GM21717 (cell line): ENCODE measurements at regions not wholly inside any gene's neighbourhood (a gene's known extent, or its start where the extent isn't known, plus 50 kb on each side); places are given as distances from the start of the nearest gene placed in this dataset.

Experiments used
- ATAC-seq: cut with Tn5 transposase; IDR thresholded peaks from one replicate; pipeline ENCODE4 v1.9.1; 2021; ENCODE audit warnings: mild to moderate bottlenecking, moderate library complexity; ENCODE audit not compliant: unreplicated experiment

DNA sequence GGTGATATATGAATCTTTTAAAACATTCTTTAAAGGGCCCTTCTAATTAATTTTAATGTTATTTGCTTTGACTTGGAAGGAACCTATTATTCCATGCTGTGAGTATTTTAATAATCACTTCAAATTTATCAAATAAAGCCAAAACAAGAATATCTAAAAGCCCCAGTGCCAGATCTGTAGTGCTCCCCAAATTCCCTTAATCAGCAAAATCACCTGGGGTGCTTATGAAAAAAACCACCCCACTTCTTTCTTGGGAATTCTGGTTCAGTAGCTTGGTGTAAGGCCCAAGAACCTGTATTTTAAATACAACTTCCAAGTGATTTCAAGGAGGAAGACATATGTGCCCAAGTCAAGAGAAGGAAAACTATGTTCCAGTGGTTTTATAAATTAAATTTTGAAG lies 202.4 kb upstream of the OSR1 start:
- no peak for ATAC-seq

DNA sequence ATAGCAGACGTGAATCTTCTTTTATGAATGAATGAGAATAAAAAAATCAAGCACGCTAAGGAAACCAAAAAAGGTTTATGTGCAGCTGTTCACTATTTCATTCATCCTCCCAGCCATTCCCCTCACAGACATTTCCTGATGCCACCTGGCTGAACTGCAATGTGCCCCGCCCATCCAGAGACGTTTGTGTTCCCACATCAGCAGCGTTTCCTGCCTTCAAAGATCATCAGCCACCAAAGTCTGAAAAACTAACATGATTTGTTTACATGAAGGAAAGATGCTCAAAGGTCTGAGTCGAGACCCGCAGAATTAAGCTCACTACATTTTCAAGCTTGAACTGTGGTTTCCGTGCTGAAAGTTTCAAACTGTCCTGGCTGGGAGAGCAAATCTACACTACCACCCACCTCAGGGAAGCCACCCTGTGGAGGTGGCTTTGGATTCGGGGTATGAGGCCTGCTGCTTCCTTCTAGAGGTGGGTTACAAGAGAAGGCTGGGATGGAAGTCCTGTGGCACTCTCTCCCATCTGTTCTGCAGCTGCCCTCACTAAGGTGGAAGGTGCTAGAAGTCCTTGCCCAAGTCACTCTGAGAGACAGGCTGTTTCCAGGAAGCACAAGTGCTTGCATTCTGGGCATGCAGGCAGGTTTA lies 201.3 kb upstream of the OSR1 start:
- no peak for ATAC-seq

GRCh38 chr2:19556648-19557047 lies 198.2 kb upstream of the OSR1 start:
- ATAC-seq: no peak

DNA sequence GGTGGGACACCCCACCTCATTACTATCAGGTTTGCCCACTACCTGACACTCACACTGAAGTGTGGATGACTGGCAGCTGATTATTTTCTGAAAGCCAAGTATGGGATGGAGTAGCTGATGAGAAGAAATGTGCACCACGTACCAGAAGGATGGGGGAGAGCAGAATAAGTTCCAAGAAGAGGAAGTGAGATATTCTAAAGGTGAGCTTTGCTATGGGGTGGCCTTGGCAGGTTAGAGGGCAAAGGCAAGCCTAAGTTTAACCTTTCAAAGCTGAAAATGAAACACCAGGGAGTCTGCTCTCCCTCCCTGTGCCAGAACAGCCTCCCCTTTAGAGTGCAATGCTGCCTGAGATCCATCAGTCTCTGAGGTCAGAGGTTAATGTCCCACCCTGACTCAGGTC lies 196.1 kb upstream of the OSR1 start:
- no peak for ATAC-seq

- no peak for ATAC-seq
These were observed 193.8 kb upstream of the OSR1 start for GRCh38 chr2:19552270-19552669.

GRCh38 chr2:19550750-19551149 lies 192.3 kb upstream of the OSR1 start:
- no peak for ATAC-seq

GRCh38 chr2:19549821-19550220 lies 191.4 kb upstream of the OSR1 start:
- no peak for ATAC-seq

GRCh38 chr2:19548116-19548515 lies 189.7 kb upstream of the OSR1 start:
- no peak for ATAC-seq

GRCh38 chr2:19547321-19547720 lies 188.9 kb upstream of the OSR1 start:
- no peak for ATAC-seq

- no peak for ATAC-seq
These were observed 187.1 kb upstream of the OSR1 start for GRCh38 chr2:19545507-19545906.

DNA sequence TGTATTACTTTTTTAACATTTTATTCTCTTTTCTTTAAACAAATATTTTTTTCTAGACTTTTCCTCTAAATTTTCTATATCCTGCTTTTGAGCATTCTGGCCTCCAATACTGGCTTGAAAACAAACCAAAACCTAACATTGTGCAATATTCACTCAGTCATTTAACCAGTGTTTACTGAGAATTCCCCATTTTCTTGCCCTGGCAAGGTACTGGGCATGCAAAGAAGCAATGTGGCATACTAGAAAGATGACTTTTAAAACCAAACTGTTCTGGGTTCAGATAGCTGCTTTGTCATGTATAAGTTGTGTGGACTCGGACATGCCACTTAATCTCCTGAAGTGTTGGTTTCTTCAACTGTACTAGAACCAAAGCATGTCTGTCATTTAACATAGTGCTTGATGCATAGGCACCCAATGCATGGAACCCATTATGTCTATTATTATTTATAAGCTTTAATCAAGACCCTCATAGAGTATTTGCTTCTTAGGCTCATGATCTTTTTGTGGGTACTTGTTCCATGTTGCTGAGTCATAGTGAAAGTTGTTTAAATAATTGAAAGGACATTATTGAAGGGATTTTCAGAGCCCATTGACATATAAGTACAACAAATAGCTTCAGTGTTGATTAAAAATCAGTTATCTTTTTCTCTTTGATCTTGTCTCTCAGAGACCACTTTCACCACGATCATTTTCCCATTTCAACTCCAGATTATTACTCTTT lies 185.4 kb upstream of the OSR1 start:
- no peak for ATAC-seq

DNA sequence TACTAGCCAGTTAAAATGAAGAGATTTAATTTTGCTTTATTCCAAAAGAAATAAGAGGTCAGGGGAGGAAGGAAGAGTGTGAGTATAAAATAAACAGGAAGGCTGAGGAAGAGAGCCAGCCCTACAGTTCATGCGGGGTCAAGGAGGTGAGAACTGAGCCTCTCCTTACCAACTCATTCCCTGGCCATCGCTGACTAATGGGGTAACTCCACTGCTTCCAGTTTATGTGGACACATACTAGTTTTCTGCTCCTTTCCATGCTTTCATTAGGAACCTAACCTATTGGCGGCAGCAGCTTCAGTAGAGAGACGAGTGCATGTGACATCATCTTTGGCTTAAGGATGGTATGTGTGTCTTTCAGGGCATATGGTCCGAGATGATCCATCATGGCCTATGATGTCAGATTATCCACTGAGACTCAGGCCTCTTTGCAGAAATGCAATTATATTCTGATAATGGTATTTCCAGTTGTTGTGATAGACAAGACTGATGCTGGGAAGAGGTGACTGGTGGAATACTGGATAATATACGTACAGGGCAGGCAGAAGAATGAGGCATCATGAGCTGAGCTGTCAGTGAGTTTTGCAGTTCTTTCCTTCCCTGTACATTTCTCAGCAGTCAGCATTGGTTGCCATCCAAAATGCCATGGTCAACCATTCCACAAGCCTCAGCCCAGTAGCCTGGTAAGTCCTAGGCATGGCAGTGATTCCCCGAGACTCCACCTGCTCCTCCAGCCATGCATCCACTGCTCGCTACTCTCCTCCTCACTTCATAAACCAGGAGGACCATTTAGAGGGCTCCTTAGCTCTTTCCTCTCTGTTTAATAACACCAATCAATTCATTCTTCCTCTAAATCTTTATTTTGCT lies 184.6 kb upstream of the OSR1 start:
- ATAC-seq: no peak

- no peak for ATAC-seq
These were observed 183.5 kb upstream of the OSR1 start for GRCh38 chr2:19541884-19542283.

GRCh38 chr2:19540739-19541525 lies 182.5 kb upstream of the OSR1 start:
- ATAC-seq: no peak

DNA sequence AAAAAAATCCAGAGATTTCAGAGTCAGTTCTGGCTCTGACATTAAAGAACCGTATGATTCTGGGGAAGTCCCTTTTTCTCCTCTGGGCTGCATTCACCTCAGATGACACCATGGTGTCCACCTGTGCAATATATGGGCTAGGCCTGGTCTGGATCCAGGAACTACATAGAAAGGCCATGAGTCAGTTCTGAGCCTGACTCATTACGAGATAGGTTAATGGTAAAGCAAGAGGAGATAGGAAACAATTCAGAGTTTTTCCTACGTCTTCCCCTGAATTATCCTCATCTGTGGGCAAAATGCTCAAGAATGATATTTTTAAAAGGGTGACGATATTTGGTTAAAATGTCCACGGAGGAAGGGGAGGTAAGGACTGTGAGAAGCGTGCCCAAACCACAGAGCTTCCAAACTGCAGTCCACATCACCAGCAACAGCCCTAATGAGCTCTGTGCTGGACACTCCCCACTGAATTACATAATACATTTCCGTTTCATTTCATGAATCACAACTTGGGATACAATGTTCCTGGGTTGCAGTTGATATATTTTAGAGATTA lies 180.1 kb upstream of the OSR1 start:
- peak; percentile 40 for ATAC-seq

- ATAC-seq: no peak
These were observed 177.7 kb upstream of the OSR1 start for GRCh38 chr2:19536136-19536535.

DNA sequence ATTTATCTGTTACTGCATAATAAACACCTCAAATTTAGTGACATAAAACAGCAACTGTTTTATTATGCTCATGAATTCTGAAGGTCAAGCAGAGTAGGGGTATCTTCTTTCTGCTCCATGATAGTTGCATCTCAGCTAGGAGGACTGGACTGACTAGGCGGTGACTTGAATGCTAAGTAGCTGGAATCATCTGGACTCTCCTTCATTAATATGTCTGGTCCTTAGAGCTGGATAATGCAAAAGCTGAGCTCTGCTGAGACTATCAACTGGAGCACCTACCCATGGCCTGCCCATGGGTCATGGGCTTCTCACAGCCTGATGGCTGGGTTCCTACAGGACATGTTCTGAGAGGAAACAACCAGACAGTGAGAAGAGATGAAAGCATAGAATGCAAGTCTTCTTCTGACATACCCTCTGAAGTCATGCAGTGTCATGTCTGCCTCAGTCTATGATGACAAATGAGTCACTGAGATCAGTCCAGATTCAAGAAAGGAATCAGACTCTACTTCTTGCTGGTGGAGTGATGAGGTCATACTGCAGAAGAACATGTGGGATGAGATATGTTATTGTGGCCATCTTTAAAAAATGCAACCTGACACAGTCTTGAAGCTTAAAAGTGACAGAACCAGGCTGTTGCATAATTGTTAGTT lies 174.2 kb upstream of the OSR1 start:
- no peak for ATAC-seq

DNA sequence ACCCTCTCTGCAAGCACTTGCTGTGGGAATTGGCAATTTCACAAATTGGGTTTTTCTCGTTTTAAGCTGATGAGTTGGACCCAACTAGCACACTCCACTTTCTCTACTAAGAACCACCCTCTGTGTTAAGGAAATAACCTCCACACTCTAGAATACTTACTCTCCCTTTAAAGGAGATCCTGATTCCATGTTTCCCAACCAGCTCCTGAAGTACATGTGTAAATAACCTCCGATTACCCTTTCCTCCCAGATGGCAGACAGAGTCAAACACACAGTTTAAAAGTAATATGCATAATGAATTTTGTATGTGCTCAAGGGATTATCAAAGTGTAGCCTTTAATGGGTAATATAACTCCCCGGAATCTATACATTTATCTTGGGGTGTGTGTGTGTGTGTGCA lies 171.3 kb upstream of the OSR1 start:
- no peak for ATAC-seq

- ATAC-seq: no peak
These were observed 169.3 kb upstream of the OSR1 start for GRCh38 chr2:19527771-19528170.

DNA sequence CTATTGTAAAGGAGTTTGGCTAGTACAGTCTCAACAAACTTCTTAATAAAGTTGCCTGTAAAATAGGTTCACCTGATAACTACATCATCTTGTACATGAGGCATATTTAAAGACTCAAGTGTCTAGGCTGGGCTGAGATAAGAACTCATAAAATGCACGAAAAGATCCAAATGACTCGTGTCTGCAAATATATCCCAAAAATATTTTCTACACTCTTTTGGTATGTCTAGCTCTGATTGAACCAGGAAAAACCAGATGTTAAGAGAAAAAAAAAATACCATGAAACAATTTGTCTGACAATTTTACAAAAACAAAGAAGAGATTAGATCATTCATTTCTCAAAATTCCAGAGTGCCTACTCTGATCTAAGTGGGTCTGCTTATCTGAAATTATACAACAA lies 166.9 kb upstream of the OSR1 start:
- ATAC-seq: no peak
